ENCODE measurements at regions not wholly inside any gene's neighbourhood (a gene's known extent, or its start where the extent isn't known, plus 50 kb on each side); places are given as distances from the start of the nearest gene placed in this dataset.

- H3K4me1 ChIP-seq = no peaks in the 10 kb centered on the region
- H3K27me3 ChIP-seq = no peaks in the 10 kb centered on the region
- no peak for DNase-seq (ENCODE audit: low spot score in 2 of 2)
- no peaks in the 10 kb centered on the region for H3K9me3 ChIP-seq
- intact Hi-C loops (cut with DNase I) = loop anchor here (10.0 kb wide), 1 partner anchor 1106 kb away; no protein-coding TSS in a partner anchor
- H3K36me3 ChIP-seq = no peaks in the 10 kb centered on the region
- H3K27ac ChIP-seq = no peak overlapping the region
- TF ChIP-seq CTCF (IDR thresholded peaks at IDR 0.05) = no peak
- no peak overlapping the region for H3K4me3 ChIP-seq
These were observed 406.4 kb downstream of the SNAPC1 start for GRCh38 chr14:62168564-62169155.

GRCh38 chr14:62179367-62180018 is 417.3 kb downstream of the SNAPC1 start:
- H3K9me3 ChIP-seq = no peaks in the 10 kb centered on the region
- H3K4me3 ChIP-seq = no peak overlapping the region
- H3K27ac ChIP-seq = no peak overlapping the region
- H3K36me3 ChIP-seq = no peaks in the 10 kb centered on the region
- intact Hi-C loops (cut with DNase I) = no loop called here
- H3K4me1 ChIP-seq = no peaks in the 10 kb centered on the region
- peak in 1 of 3 experiments; percentile 24 for TF ChIP-seq CTCF (IDR thresholded peaks at IDR 0.05)
- DNase-seq (ENCODE audit: low spot score in 2 of 2) = no peak
- H3K27me3 ChIP-seq = no peaks in the 10 kb centered on the region

GRCh38 chr14:62181591-62181990 is 419.4 kb downstream of the SNAPC1 start:
- no peak overlapping the region for H3K4me3 ChIP-seq
- no peaks in the 10 kb centered on the region for H3K9me3 ChIP-seq
- no peaks in the 10 kb centered on the region for H3K27me3 ChIP-seq
- no peaks in the 10 kb centered on the region for H3K4me1 ChIP-seq
- intact Hi-C loops (cut with DNase I) = no loop called here
- TF ChIP-seq CTCF (IDR thresholded peaks at IDR 0.05) = no peak
- no peaks in the 10 kb centered on the region for H3K36me3 ChIP-seq
- DNase-seq (ENCODE audit: low spot score in 2 of 2) = no peak
- H3K27ac ChIP-seq = no peak overlapping the region

GRCh38 chr14:62185078-62185477 is 422.9 kb downstream of the SNAPC1 start:
- no peak for DNase-seq (ENCODE audit: low spot score in 2 of 2)
- H3K4me3 ChIP-seq = no peak overlapping the region
- no peaks in the 10 kb centered on the region for H3K27me3 ChIP-seq
- no peaks in the 10 kb centered on the region for H3K9me3 ChIP-seq
- no peaks in the 10 kb centered on the region for H3K4me1 ChIP-seq
- no peak overlapping the region for H3K27ac ChIP-seq
- no peak for TF ChIP-seq CTCF (IDR thresholded peaks at IDR 0.05)
- intact Hi-C loops (cut with DNase I) = no loop called here
- H3K36me3 ChIP-seq = no peaks in the 10 kb centered on the region

GRCh38 chr14:62187265-62187664 is 425.0 kb downstream of the SNAPC1 start:
- intact Hi-C loops (cut with DNase I) = no loop called here
- H3K4me3 ChIP-seq = no peak overlapping the region
- no peaks in the 10 kb centered on the region for H3K4me1 ChIP-seq
- no peaks in the 10 kb centered on the region for H3K9me3 ChIP-seq
- no peak for DNase-seq (ENCODE audit: low spot score in 2 of 2)
- H3K27ac ChIP-seq = no peak overlapping the region
- H3K27me3 ChIP-seq = no peaks in the 10 kb centered on the region
- no peaks in the 10 kb centered on the region for H3K36me3 ChIP-seq
- TF ChIP-seq CTCF (IDR thresholded peaks at IDR 0.05) = no peak
